Right atrium auricular region (tissue), 2 donors: ENCODE measurements at regions not wholly inside any gene's neighbourhood (a gene's known extent, or its start where the extent isn't known, plus 50 kb on each side); places are given as distances from the start of the nearest gene placed in this dataset.

Source experiments
- DNase-seq: peaks from one replicate; pipeline ENCODE4 v3.0.0-alpha.2; 2019; ENCODE audit warnings: low spot score
- H3K27ac ChIP-seq, 2 donors: fragments of 200-600 bp; sonication (generic); 1 replicate in 1 of 2; 2 replicates in 1 of 2; pipeline ENCODE4 v1.5.1; 2016 to 2019
- H3K27me3 ChIP-seq, 2 donors: fragments of 200-600 bp; sonication (generic); one replicate each; pipeline versions ENCODE4 v1.5.1 to v1.6.0; 2017 to 2019
- H3K36me3 ChIP-seq: fragments of 200-600 bp; sonication (generic); one replicate; pipeline ENCODE4 v1.5.1; 2016
- H3K4me1 ChIP-seq, 2 donors: fragments of 200-600 bp; sonication (generic); one replicate each; pipeline versions ENCODE4 v1.5.1 to v1.6.0; 2017 to 2019
- H3K4me3 ChIP-seq, 2 donors: fragments of 200-600 bp; sonication (generic); 1 replicate in 1 of 2; 2 replicates in 1 of 2; pipeline ENCODE4 v1.5.1; 2017 to 2019; ENCODE audit warnings: mild to moderate bottlenecking in 1 of 2, moderate library complexity in 1 of 2
- H3K9me3 ChIP-seq, 2 donors: fragments of 200-600 bp; sonication (generic); one replicate each; pipeline ENCODE4 v1.5.1; 2019
- CTCF ChIP-seq, 2 donors: fragments of 200-600 bp; sonication (generic); IDR thresholded peaks; one replicate each; pipeline ENCODE4 v1.5.1; 2019; ENCODE audit warnings: antibody characterized with exemption in 2 of 2

DNA sequence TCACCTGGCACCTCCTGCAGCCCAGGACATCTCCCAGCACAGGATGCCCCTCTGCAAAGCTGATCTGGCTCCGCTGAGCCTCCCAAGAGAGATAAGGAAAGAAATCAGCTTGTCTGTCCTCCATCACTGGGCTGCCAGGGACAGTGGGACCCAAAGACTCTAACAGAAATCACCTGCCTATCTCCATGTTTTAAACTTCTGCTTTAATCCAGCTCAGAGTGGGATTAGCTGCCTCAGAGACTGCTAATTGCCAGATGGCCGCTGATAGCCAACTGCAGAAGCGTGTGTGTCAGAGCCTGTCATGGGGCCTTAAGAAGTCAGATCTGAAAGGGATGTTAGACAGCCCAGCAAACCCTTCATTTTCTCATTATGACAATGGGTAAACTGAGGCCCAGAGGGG, 389.4 kb upstream of the KLHL29 start:
- Histone ChIP-seq H3K4me1 (no peaks in the 10 kb centered on the region), H3K27me3 (no peaks in the 10 kb centered on the region), H3K27ac (no peak overlapping the region), H3K9me3 (no peaks in the 10 kb centered on the region), H3K4me3 (no peak overlapping the region), H3K36me3 (no peaks in the 10 kb centered on the region)
- no peak for TF ChIP-seq CTCF (IDR thresholded peaks at IDR 0.05)
- DNase-seq, result no peak

- TF ChIP-seq CTCF (IDR thresholded peaks at IDR 0.05), result no peak
- no peaks in the 10 kb centered on the region for H3K36me3 ChIP-seq
- no peak for DNase-seq
- H3K27ac ChIP-seq, result no peak overlapping the region
- no peaks in the 10 kb centered on the region for H3K9me3 ChIP-seq
- no peaks in the 10 kb centered on the region for H3K4me1 ChIP-seq
- no peak overlapping the region for H3K4me3 ChIP-seq
- no peaks in the 10 kb centered on the region for H3K27me3 ChIP-seq
Observed at GRCh38 chr2:22996911-22997310, 388.1 kb upstream of the KLHL29 start.

DNA sequence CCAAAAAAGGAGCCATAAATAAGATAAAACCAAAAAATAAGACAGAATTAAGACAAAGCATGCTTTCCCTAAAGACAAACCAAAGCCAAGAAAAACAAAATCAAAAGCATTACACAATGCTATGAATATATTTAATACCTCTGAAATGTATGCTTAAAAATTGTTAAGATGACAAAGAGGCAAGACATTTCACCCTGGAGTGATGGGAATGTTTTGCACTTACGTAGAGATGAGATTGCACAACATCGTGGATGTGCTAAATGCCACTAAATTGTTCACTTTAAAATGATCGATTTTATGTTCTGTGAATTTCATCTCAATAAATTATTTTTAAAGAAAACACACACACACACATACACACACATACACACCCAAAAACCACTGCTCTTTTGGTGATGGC, 386.6 kb upstream of the KLHL29 start:
- no peaks in the 10 kb centered on the region for H3K27me3 ChIP-seq
- H3K4me3 ChIP-seq, result no peak overlapping the region
- no peaks in the 10 kb centered on the region for H3K36me3 ChIP-seq
- no peak overlapping the region for H3K27ac ChIP-seq
- no peaks in the 10 kb centered on the region for H3K9me3 ChIP-seq
- DNase-seq, result no peak
- no peaks in the 10 kb centered on the region for H3K4me1 ChIP-seq
- TF ChIP-seq CTCF (IDR thresholded peaks at IDR 0.05), result no peak

DNA sequence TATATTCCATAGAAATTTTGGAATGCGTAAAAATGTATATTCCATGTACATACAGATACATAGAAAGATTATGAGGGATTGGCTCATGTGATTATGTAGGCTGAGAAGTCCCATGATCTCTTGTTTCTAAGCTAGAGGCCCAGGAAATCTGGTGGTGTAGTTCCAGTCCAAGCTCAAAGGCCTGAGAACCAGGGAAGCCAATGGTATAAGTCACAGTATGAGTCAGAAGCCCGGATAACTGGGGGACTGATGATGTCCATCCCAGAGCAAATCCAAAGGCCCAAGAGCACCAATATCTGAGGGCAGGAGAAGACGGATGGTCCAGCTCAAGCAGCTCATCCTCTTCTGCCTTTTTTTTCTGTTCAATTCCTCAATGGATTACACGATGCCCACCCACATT, 385.0 kb upstream of the KLHL29 start:
- Histone ChIP-seq H3K4me1 (no peaks in the 10 kb centered on the region), H3K4me3 (no peak overlapping the region), H3K27me3 (no peaks in the 10 kb centered on the region), H3K9me3 (no peaks in the 10 kb centered on the region), H3K36me3 (no peaks in the 10 kb centered on the region), H3K27ac (no peak overlapping the region)
- no peak for DNase-seq
- no peak for TF ChIP-seq CTCF (IDR thresholded peaks at IDR 0.05)

DNA sequence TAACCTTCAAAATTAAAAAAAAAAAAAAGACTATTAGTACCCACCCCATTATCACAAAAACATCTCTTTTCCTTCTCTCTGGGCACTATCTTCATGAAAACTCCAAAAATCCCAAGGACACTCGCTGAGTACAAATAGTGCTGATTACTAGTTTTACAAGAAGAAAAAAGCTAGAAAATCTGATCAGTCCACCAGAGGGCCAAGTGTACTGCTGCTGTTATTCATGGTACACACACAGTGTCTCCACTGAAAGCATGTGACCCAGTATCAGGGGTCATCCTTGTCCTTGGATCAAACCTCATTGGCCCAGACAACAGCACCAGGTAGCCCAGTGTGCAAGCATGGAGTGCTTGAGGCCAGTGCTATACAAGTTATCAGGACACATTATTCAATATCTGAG, 382.7 kb upstream of the KLHL29 start:
- no peak for TF ChIP-seq CTCF (IDR thresholded peaks at IDR 0.05)
- no peaks in the 10 kb centered on the region for H3K27me3 ChIP-seq
- H3K36me3 ChIP-seq, result no peaks in the 10 kb centered on the region

GRCh38 chr2:23005469-23005868, 379.5 kb upstream of the KLHL29 start:
- Histone ChIP-seq H3K4me1 (peaks cover 0 to 5% of the 10 kb centered on the region in 2 donors), H3K27me3 (no peaks in the 10 kb centered on the region), H3K27ac (no peak overlapping the region), H3K36me3 (no peaks in the 10 kb centered on the region), H3K9me3 (no peaks in the 10 kb centered on the region), H3K4me3 (no peak overlapping the region)
- no peak for TF ChIP-seq CTCF (IDR thresholded peaks at IDR 0.05)
- no peak for DNase-seq

More for the DNA sequence above, 382.7 kb upstream of the KLHL29 start:
- no peak overlapping the region for H3K4me3 ChIP-seq
- no peaks in the 10 kb centered on the region for H3K9me3 ChIP-seq
- DNase-seq, result no peak
- no peaks in the 10 kb centered on the region for H3K4me1 ChIP-seq
- H3K27ac ChIP-seq, result no peak overlapping the region
